HepG2 (cell line): ENCODE measurements at regions not wholly inside any gene's neighbourhood (a gene's known extent, or its start where the extent isn't known, plus 50 kb on each side); places are given as distances from the start of the nearest gene placed in this dataset.

Experiments used
- ATAC-seq: fragments of 200-7000 bp; cut with Tn5 transposase; 3 replicates; pipeline ENCODE4 v1.9.1; 2020; ENCODE audit warnings: mild to moderate bottlenecking, moderate library complexity
- BruUV-seq: library from RNA; stranded (reverse); fragments of 400-500 nt; replicated peaks from 2 replicates; lab custom pipeline; 2021; lab: Mats Ljungman, UMichigan
- CTCF ChIA-PET: fragments of 300-600 bp; formaldehyde crosslinking; extraction: SDS; loops from one replicate; lab custom pipeline; 2021; ENCODE audit warnings: low total read pairs, inconsistent platforms, low intra/inter-chr PET ratio; lab: Yijun Ruan, JAX
- POLR2A ChIA-PET: fragments of 350-600 bp; sonication (Branson Sonifier 250); formaldehyde crosslinking; loops from one replicate; lab custom pipeline; 2020; ENCODE audit warnings: antibody characterized with exemption, inconsistent platforms; lab: Yijun Ruan, JAX
- DNase-seq: peaks from one replicate; pipeline ENCODE4 v3.0.0-alpha.2; 2015; ENCODE audit warnings: low spot score
- FAIRE-seq: peaks from 3 replicates; lab custom pipeline; 2011; peaks lifted over from hg19 to GRCh38; lab: Jason Lieb, UNC
- H2AFZ ChIP-seq: one replicate; pipeline ENCODE4 v1.6.1; 2011; ENCODE audit warnings: low read length, inconsistent platforms
- H3K27ac ChIP-seq: fragments of 300-600 bp; 3 replicates; pipeline ENCODE4 v1.8.0; 2011; ENCODE audit warnings: mixed run types, mild to moderate bottlenecking, mixed read lengths, low read length, inconsistent platforms; ENCODE audit not compliant: insufficient read depth; ENCODE audit errors: extremely low read length
- H3K27me3 ChIP-seq, 2 experiments: fragments of 200-600 bp in 1 of 2; 2 replicates in 1 of 2; 3 replicates in 1 of 2; pipeline versions ENCODE4 v1.6.0 to v1.8.0; 2011; ENCODE audit warnings: low read length in 2 of 2, mild to moderate bottlenecking in 2 of 2, moderate library complexity in 2 of 2, inconsistent platforms in 1 of 2; ENCODE audit not compliant: insufficient read depth in 2 of 2, control insufficient read depth in 1 of 2
- H3K36me3 ChIP-seq, 2 experiments: fragments of 200-600 bp in 1 of 2; replicated peaks in 1 of 2; 2 replicates in 1 of 2; 3 replicates in 1 of 2; pipeline versions ENCODE4 v1.5.1 to v1.8.0; 2011; ENCODE audit warnings: low read length in 2 of 2, inconsistent platforms in 1 of 2; ENCODE audit not compliant: insufficient read depth in 2 of 2, control insufficient read depth in 1 of 2
- H3K4me1 ChIP-seq: 2 replicates; pipeline ENCODE4 v1.5.1; 2012; ENCODE audit warnings: low read length, inconsistent platforms; ENCODE audit not compliant: insufficient read depth
- H3K4me2 ChIP-seq: 2 replicates; pipeline ENCODE4 v1.6.0; 2011; ENCODE audit warnings: low read depth, low read length, inconsistent platforms
- H3K4me3 ChIP-seq, 3 experiments: fragments of 200-600 bp in 1 of 3; sonication (generic), shearing (Covaris generic) in 1 of 3; replicated peaks in 1 of 3; 2 replicates each; pipeline ENCODE4 v1.5.1; 2011 to 2016; ENCODE audit warnings: low read length in 3 of 3, inconsistent platforms in 2 of 3, low read depth in 2 of 3, mild to moderate bottlenecking in 2 of 3, control low read depth in 1 of 3, mixed read lengths in 1 of 3; ENCODE audit not compliant: insufficient read depth in 1 of 3
- H3K79me2 ChIP-seq: one replicate; pipeline ENCODE4 v1.6.1; 2011; ENCODE audit warnings: low read length, inconsistent platforms; ENCODE audit not compliant: insufficient read depth
- H3K9ac ChIP-seq: 2 replicates; pipeline ENCODE4 v1.6.0; 2011; ENCODE audit warnings: mild to moderate bottlenecking, low read depth, low read length, inconsistent platforms; ENCODE audit not compliant: insufficient read depth
- H3K9me3 ChIP-seq: 2 replicates; pipeline ENCODE4 v1.5.1; 2012; ENCODE audit warnings: mild to moderate bottlenecking, low read length
- H4K20me1 ChIP-seq: 2 replicates; pipeline ENCODE4 v1.6.0; 2011; ENCODE audit warnings: inconsistent platforms, mild to moderate bottlenecking, low read length, moderate library complexity; ENCODE audit not compliant: insufficient read depth
- ATAD3A ChIP-seq: sonication (generic); formaldehyde crosslinking; IDR thresholded peaks from 2 replicates; pipeline ENCODE4 v1.4.0; 2020; ENCODE audit warnings: missing genetic modification reagents
- BRD4 ChIP-seq: sonication (generic); formaldehyde crosslinking; IDR thresholded peaks from 2 replicates; pipeline ENCODE4 v1.4.0; 2020; ENCODE audit warnings: missing genetic modification reagents
- DMAP1 ChIP-seq: IDR thresholded peaks from 2 replicates; pipeline ENCODE4 v1.6.1; 2016
- GABPA ChIP-seq, 2 experiments: IDR thresholded peaks; 2 replicates each; pipeline ENCODE4 v1.6.1; 2011 to 2016; ENCODE audit warnings: low read depth in 2 of 2, low read length in 1 of 2, missing biosample characterization in 1 of 2, missing genetic modification characterization in 1 of 2
- HNF4G ChIP-seq, 2 experiments: sonication (generic) in 1 of 2; formaldehyde crosslinking in 1 of 2; IDR thresholded peaks; 2 replicates each; pipeline versions ENCODE4 v1.4.0 to v1.6.1; 2011 to 2020; ENCODE audit warnings: borderline replicate concordance in 2 of 2, low read depth in 2 of 2, mild to moderate bottlenecking in 2 of 2, low read length in 1 of 2, missing genetic modification reagents in 1 of 2, moderate library complexity in 1 of 2
- IKZF5 ChIP-seq: IDR thresholded peaks from 2 replicates; pipeline ENCODE4 v1.6.1; 2018; ENCODE audit warnings: missing genetic modification reagents, mild to moderate bottlenecking, missing compliant biosample characterization
- IRF9 ChIP-seq: sonication (generic); formaldehyde crosslinking; IDR thresholded peaks from 2 replicates; pipeline ENCODE4 v1.8.0; 2022; ENCODE audit warnings: missing genetic modification reagents, mild to moderate bottlenecking, borderline replicate concordance
- KMT2B ChIP-seq: IDR thresholded peaks from 2 replicates; pipeline ENCODE4 v1.6.1; 2016; ENCODE audit warnings: missing genetic modification reagents, missing compliant biosample characterization
- MXD3 ChIP-seq: IDR thresholded peaks from 2 replicates; pipeline ENCODE4 v1.6.1; 2016; ENCODE audit warnings: mild to moderate bottlenecking, missing biosample characterization, missing genetic modification reagents
- NFRKB ChIP-seq: fragments of 450-650 bp; IDR thresholded peaks from 2 replicates; pipeline ENCODE4 v1.6.1; 2017
- ZNF558 ChIP-seq: sonication (generic); formaldehyde crosslinking; IDR thresholded peaks from 2 replicates; pipeline ENCODE4 v1.9.0; 2022; ENCODE audit warnings: mild to moderate bottlenecking, missing genetic modification reagents, borderline replicate concordance
- in situ Hi-C: cut with HindIII; loops from 2 replicates; pipeline ENCODE4 v1.10.0; 2017; ENCODE audit warnings: low pct_unique_long_range_greater_than_20kb; ENCODE audit not compliant: extremely low pct_ligation_motif_present
- intact Hi-C: fragments of 100-400 bp; cut with micrococcal nuclease; formaldehyde crosslinking; loops from one replicate; pipeline ENCODE4 v1.10.0; 2022; ENCODE audit not compliant: unreplicated experiment

GRCh38 chr3:102553876-102554275 lies 119.1 kb downstream of the ZPLD1 start:
- TF ChIP-seq BRD4 (CRISPR knock-in tag) (no peak), HNF4G (IDR thresholded peaks at IDR 0.05; ENCODE audit: borderline replicate concordance, low read depth, low read length) (no peak), HNF4G (CRISPR knock-in tag; IDR thresholded peaks at IDR 0.05; ENCODE audit: borderline replicate concordance, low read depth) (no peak), IRF9 (CRISPR knock-in tag) (no peak), ZNF558 (CRISPR knock-in tag) (no peak), NFRKB (no peak), MXD3 (no peak), IKZF5 (CRISPR knock-in tag) (no peak), DMAP1 (CRISPR knock-in tag) (no peak), KMT2B (no peak), ATAD3A (CRISPR knock-in tag) (no peak), GABPA (IDR thresholded peaks at IDR 0.05; ENCODE audit: low read depth, low read length) (no peak), GABPA (CRISPR knock-in tag; IDR thresholded peaks at IDR 0.05; ENCODE audit: low read depth) (no peak)
- TF ChIP-seq, all 625 proteins: peak for 0
- no peak overlapping the region for H2AFZ ChIP-seq
- H3K36me3 ChIP-seq: no peaks in the 10 kb centered on the region
- POLR2A ChIA-PET: no interaction called here
- no peaks in the 10 kb centered on the region for H3K9me3 ChIP-seq
- no TSS peak for BruUV-seq
- no peak for FAIRE-seq
- in situ Hi-C loops (no loop called here), intact Hi-C loops (no loop called here)
- H3K27ac ChIP-seq: no peak overlapping the region
- no peak for DNase-seq
- no peaks in the 10 kb centered on the region for H3K4me1 ChIP-seq
- no peaks in the 10 kb centered on the region for H4K20me1 ChIP-seq
- no peak for ATAC-seq
- no peaks in the 10 kb centered on the region for H3K79me2 ChIP-seq
- CTCF ChIA-PET: no interaction called here
- H3K9ac ChIP-seq: no peak overlapping the region
- no peak overlapping the region for H3K4me3 ChIP-seq
- no peaks in the 10 kb centered on the region; a peak in 1 of 5 replicates for H3K27me3 ChIP-seq
- H3K4me2 ChIP-seq: no peak overlapping the region
